MM.1S (cell line): ENCODE measurements at regions not wholly inside any gene's neighbourhood (a gene's known extent, or its start where the extent isn't known, plus 50 kb on each side); places are given as distances from the start of the nearest gene placed in this dataset.

ENCODE experiments used
- DNase-seq: peaks from one replicate; pipeline ENCODE4 v3.0.0-alpha.2; 2015
- H2AFZ ChIP-seq: fragments of 300-600 bp; sonication (generic); 2 replicates; pipeline ENCODE4 v1.6.0; 2016; ENCODE audit warnings: antibody characterized with exemption, low read length
- H3F3A ChIP-seq: fragments of 300-600 bp; sonication (generic); 2 replicates; pipeline ENCODE4 v1.6.1; 2016; ENCODE audit warnings: mild to moderate bottlenecking, antibody characterized with exemption, low read length, moderate library complexity, mixed read lengths; ENCODE audit not compliant: insufficient read depth
- H3K27ac ChIP-seq: fragments of 300-600 bp; sonication (generic); 2 replicates; pipeline ENCODE4 v1.5.1; 2016; ENCODE audit warnings: mild to moderate bottlenecking, low read length
- H3K27me3 ChIP-seq: fragments of 300-600 bp; sonication (generic); replicated peaks from 2 replicates; pipeline ENCODE4 v1.6.0; 2016; ENCODE audit warnings: low read length; ENCODE audit not compliant: insufficient read depth
- H3K36me3 ChIP-seq: fragments of 300-600 bp; sonication (generic); replicated peaks from 2 replicates; pipeline ENCODE4 v1.6.1; 2016; ENCODE audit warnings: mild to moderate bottlenecking, low read length, mixed read lengths; ENCODE audit not compliant: insufficient read depth
- H3K4me1 ChIP-seq: fragments of 300-600 bp; sonication (generic); 2 replicates; pipeline ENCODE4 v1.6.1; 2016; ENCODE audit warnings: low read length, mixed read lengths
- H3K4me2 ChIP-seq: fragments of 300-600 bp; sonication (generic); 2 replicates; pipeline ENCODE4 v1.6.0; 2016; ENCODE audit warnings: low read depth, low read length
- H3K4me3 ChIP-seq: fragments of 300-600 bp; sonication (generic); 2 replicates; pipeline ENCODE4 v1.5.1; 2016; ENCODE audit warnings: low read length, mixed read lengths
- H3K79me2 ChIP-seq: fragments of 300-600 bp; sonication (generic); 2 replicates; pipeline ENCODE4 v1.6.1; 2016; ENCODE audit warnings: mixed run types, low read length, mixed read lengths
- H3K9ac ChIP-seq: fragments of 300-600 bp; sonication (generic); 2 replicates; pipeline ENCODE4 v1.6.1; 2016; ENCODE audit warnings: low read length, mixed read lengths
- H3K9me2 ChIP-seq: fragments of 300-600 bp; sonication (generic); replicated peaks from 2 replicates; pipeline ENCODE4 v1.6.1; 2016; ENCODE audit warnings: mild to moderate bottlenecking, low read length, mixed read lengths; ENCODE audit not compliant: insufficient read depth
- H3K9me3 ChIP-seq: fragments of 300-600 bp; sonication (generic); replicated peaks from 2 replicates; pipeline ENCODE4 v1.6.1; 2016; ENCODE audit warnings: mild to moderate bottlenecking, low read length, mixed read lengths; ENCODE audit not compliant: insufficient read depth
- H4K20me1 ChIP-seq: fragments of 300-600 bp; sonication (generic); 2 replicates; pipeline ENCODE4 v1.6.1; 2016; ENCODE audit warnings: mild to moderate bottlenecking, low read length, moderate library complexity, mixed read lengths; ENCODE audit not compliant: insufficient read depth
- EZH2 ChIP-seq: fragments of 300-600 bp; sonication (generic); optimal IDR thresholded peaks from 2 replicates; pipeline ENCODE3; 2017; ENCODE audit warnings: low read depth, mild to moderate bottlenecking, antibody characterized with exemption, low read length, mixed read lengths
- EZH2phosphoT487 ChIP-seq: fragments of 300-600 bp; sonication (generic); IDR thresholded peaks from 2 replicates; pipeline ENCODE4 v1.6.1; 2018; ENCODE audit warnings: antibody characterized with exemption, low read length
- TF ChIP-seq, protein P1 (sequence below): fragments of 300-600 bp; sonication (generic); IDR thresholded peaks from 2 replicates; pipeline ENCODE4 v1.5.1; 2016; ENCODE audit warnings: antibody characterized with exemption, low read length, mixed read lengths

DNA sequence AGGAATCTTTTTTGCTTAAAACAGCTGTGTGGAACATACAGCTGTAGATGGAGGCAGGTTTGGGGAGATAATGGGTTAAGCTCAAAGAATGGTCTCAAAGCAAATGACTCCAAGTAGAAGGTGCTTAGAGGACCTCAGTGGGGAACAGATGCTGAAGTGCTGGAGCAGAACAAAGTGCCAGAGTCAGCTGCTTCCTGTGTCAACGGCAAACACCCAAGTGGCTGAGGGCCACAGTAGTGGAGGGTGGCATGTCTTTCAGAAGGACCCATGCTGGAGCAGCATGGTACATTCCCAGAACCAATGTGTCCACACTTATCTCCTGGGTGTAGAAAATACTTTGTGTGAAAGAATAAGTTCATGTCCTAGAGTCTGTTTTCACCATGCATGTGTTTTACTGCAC is 197.5 kb downstream of the CCNG2 start:
- no peaks in the 10 kb centered on the region for H3K79me2 ChIP-seq
- no peak overlapping the region for H3K27ac ChIP-seq
- H2AFZ ChIP-seq: no peak overlapping the region
- H3K4me3 ChIP-seq: no peak overlapping the region
- H3K4me2 ChIP-seq: no peak overlapping the region
- no peaks in the 10 kb centered on the region for H3K36me3 ChIP-seq
- no peaks in the 10 kb centered on the region for H4K20me1 ChIP-seq
- TF ChIP-seq, protein P1, sequence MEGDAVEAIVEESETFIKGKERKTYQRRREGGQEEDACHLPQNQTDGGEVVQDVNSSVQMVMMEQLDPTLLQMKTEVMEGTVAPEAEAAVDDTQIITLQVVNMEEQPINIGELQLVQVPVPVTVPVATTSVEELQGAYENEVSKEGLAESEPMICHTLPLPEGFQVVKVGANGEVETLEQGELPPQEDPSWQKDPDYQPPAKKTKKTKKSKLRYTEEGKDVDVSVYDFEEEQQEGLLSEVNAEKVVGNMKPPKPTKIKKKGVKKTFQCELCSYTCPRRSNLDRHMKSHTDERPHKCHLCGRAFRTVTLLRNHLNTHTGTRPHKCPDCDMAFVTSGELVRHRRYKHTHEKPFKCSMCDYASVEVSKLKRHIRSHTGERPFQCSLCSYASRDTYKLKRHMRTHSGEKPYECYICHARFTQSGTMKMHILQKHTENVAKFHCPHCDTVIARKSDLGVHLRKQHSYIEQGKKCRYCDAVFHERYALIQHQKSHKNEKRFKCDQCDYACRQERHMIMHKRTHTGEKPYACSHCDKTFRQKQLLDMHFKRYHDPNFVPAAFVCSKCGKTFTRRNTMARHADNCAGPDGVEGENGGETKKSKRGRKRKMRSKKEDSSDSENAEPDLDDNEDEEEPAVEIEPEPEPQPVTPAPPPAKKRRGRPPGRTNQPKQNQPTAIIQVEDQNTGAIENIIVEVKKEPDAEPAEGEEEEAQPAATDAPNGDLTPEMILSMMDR: no peak
- no peak for TF ChIP-seq EZH2phosphoT487
- TF ChIP-seq EZH2: no peak
- H3F3A ChIP-seq: peaks cover 11% of the 10 kb centered on the region
- H3K9ac ChIP-seq: no peak overlapping the region
- no peaks in the 10 kb centered on the region for H3K27me3 ChIP-seq
- no peaks in the 10 kb centered on the region for H3K9me3 ChIP-seq
- DNase-seq: no peak
- no peaks in the 10 kb centered on the region for H3K9me2 ChIP-seq
- H3K4me1 ChIP-seq: peaks cover 26% of the 10 kb centered on the region

DNA sequence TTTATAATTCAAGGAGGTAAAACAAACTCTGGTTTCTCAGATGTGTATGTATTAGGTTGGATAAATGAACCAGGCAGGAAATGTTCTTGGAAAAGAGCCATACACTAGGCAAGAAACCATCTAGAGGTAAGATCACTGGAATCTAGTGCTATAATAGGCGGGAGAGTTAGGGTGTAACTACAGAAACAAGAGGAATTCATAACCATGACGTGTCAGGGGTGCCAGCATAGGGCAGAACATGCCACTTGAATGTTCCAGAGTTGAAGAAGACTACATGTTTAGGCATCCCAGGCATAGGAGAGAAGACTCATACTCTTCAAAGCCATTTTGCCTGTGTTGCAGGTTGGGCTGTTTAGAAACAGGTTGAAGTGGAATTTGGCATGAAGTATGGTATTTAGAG is 198.7 kb downstream of the CCNG2 start:
- no peaks in the 10 kb centered on the region for H3K36me3 ChIP-seq
- no peaks in the 10 kb centered on the region for H4K20me1 ChIP-seq
- TF ChIP-seq, protein P1: no peak
- TF ChIP-seq EZH2: no peak
- H3K4me3 ChIP-seq: no peak overlapping the region
- peaks cover 10% of the 10 kb centered on the region for H3F3A ChIP-seq
- H2AFZ ChIP-seq: no peak overlapping the region
- H3K4me2 ChIP-seq: no peak overlapping the region
- H3K9me2 ChIP-seq: no peaks in the 10 kb centered on the region
- no peaks in the 10 kb centered on the region for H3K27me3 ChIP-seq
- H3K9ac ChIP-seq: no peak overlapping the region
- no peak overlapping the region for H3K27ac ChIP-seq
- H3K79me2 ChIP-seq: no peaks in the 10 kb centered on the region
- peaks cover 15% of the 10 kb centered on the region for H3K4me1 ChIP-seq
- H3K9me3 ChIP-seq: no peaks in the 10 kb centered on the region
- DNase-seq: no peak

DNA sequence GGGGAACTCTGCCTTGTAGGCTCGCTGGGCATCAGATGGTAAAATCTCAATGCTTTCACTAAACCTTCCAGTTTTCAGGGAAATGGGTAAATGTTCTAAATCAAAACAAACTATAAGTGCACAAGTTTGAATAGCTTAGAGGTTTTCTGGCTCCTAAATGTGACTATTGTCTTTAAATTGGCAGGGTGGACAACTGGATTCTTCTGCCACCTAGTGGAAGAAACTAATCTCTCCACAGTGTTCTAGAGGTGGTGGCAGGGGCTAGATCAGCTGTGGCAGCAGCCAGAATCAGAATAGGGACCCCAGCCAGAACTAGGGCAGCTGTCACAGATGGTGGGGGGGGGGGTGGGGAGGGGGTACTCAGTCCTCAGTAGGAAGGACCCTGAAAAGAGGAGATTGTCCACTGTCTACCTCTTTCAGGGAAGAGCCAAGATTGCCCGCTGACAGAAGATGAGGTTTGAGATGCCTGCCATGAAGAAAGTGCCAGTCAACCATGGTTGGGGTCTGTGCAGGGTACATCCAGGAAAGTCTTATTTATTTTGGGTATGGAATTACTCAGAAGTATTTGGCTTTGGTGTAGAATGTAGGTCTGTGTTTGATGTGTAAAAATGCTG is 201.4 kb downstream of the CCNG2 start:
- Histone ChIP-seq H3K27me3 (no peaks in the 10 kb centered on the region), H3K36me3 (no peaks in the 10 kb centered on the region), H3K27ac (no peak overlapping the region), H3K4me2 (no peak overlapping the region), H3F3A (no peaks in the 10 kb centered on the region), H3K79me2 (no peaks in the 10 kb centered on the region), H3K9me2 (no peaks in the 10 kb centered on the region), H3K9ac (no peak overlapping the region), H3K4me3 (no peak overlapping the region), H4K20me1 (no peaks in the 10 kb centered on the region), H2AFZ (no peak overlapping the region), H3K4me1 (no peaks in the 10 kb centered on the region), H3K9me3 (no peaks in the 10 kb centered on the region)
- DNase-seq: peak; percentile 43
- TF ChIP-seq EZH2phosphoT487 (no peak), EZH2 (no peak)
- TF ChIP-seq, protein P1: peak; percentile 63
